Tibial artery (tissue), 4 donors: ENCODE measurements at regions not wholly inside any gene's neighbourhood (a gene's known extent, or its start where the extent isn't known, plus 50 kb on each side); places are given as distances from the start of the nearest gene placed in this dataset.

Experiments used
- DNase-seq, 2 donors: peaks; one replicate each; pipeline ENCODE4 v3.0.0-alpha.2; 2019
- H3K27ac ChIP-seq, 2 donors: fragments of 200-600 bp; sonication (generic) in 1 of 2; 1 replicate in 1 of 2; 2 replicates in 1 of 2; pipeline ENCODE4 v1.5.1; 2018 to 2019; ENCODE audit warnings: mild to moderate bottlenecking in 1 of 2
- H3K27me3 ChIP-seq, 2 donors: fragments of 200-600 bp; sonication (generic) in 1 of 2; one replicate each; pipeline versions ENCODE4 v1.5.1 to v1.6.0; 2016 to 2019
- H3K36me3 ChIP-seq, 3 donors: fragments of 200-600 bp; sonication (generic) in 2 of 3; one replicate each; pipeline ENCODE4 v1.5.1; 2016 to 2019; ENCODE audit warnings: mild to moderate bottlenecking in 2 of 3
- H3K4me1 ChIP-seq, 4 donors: fragments of 200-600 bp; sonication (generic) in 2 of 4; 1 replicate in 3 of 4; 2 replicates in 1 of 4; pipeline ENCODE4 v1.5.1; 2016 to 2019
- H3K4me3 ChIP-seq, 2 donors: fragments of 200-600 bp; sonication (generic) in 1 of 2; 1 replicate in 1 of 2; 2 replicates in 1 of 2; pipeline ENCODE4 v1.5.1; 2018 to 2019; ENCODE audit warnings: mild to moderate bottlenecking in 2 of 2
- H3K9me3 ChIP-seq, 3 donors: fragments of 200-600 bp; sonication (generic) in 1 of 3; one replicate each; pipeline ENCODE4 v1.5.1; 2016 to 2019
- CTCF ChIP-seq, 2 experiments: fragments of 200-600 bp in 1 of 2; fragments of 450-650 bp in 1 of 2; IDR thresholded peaks; one replicate each; pipeline ENCODE4 v1.5.1; 2017 to 2019; ENCODE audit warnings: antibody characterized with exemption in 2 of 2, mild to moderate bottlenecking in 1 of 2, moderate library complexity in 1 of 2
- intact Hi-C: fragments of 100-400 bp; cut with DNase I; formaldehyde crosslinking; loops from one replicate; pipeline ENCODE4 v1.15.0; 2023; ENCODE audit warnings: low total_unique reads

DNA sequence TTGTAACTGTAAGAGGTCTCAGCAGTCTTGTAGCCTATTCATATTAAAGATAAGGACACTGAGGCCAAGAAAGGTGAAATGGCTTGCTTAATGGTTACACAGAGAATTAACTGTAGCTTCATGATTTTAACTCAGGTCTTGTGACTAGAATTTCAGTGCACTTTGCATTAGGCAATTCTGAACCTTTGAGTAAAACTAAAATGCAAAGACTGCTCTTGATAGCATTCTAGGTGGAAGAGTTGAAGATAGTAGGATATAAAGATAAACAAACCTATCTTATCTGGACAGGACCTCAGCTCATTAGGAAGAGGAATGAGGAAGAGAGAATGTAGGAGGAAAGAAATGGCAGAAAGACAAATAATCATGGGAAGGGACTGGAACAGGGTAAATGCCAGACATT, 68.6 kb upstream of the RGL1 start:
- Histone ChIP-seq H3K27me3 (no peaks in the 10 kb centered on the region), H3K4me3 (no peak overlapping the region), H3K4me1 (peaks cover 0 to 22% (median 10%) of the 10 kb centered on the region in 4 donors), H3K9me3 (no peaks in the 10 kb centered on the region), H3K27ac (no peak overlapping the region), H3K36me3 (no peaks in the 10 kb centered on the region)
- DNase-seq = no peak
- no peak for TF ChIP-seq CTCF (IDR thresholded peaks at IDR 0.05)
- intact Hi-C loops = no loop called here

DNA sequence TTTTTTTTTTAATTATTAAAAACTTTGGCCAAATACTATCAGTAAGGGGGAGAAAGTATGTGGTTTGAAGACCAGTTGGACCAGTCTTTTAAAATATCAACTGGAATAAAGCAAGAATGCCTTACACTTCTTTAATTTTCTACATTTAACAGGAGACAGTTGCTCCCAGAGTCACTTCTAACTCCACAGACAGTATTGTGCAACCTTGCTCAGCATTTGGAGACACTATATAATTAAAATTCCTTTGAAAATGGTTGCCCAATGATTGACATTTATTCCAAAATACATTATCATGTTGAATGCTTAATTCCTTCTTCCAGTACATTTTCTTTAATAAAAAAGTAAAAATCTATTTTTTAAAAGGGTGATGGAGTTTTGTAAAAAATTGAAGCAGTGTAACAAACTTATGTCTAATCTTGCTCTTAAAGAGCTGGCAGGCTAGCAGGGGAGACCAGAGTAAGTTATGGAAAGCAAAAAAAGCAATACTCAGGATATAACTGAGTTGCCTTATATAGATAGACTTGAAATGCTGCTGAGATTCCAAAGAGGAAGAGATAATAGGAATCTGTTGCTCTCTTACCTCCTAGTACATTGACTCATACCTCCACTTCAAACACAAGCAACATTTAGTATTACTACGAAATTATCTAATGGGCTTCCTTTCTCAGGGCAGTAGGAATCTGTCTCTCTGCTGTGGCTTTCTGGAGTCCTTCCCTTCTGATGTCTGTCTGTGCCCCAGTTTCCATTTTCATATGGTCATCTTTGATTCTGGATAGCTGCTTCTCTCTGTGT, 69.7 kb upstream of the RGL1 start:
- intact Hi-C loops = no loop called here
- TF ChIP-seq CTCF (IDR thresholded peaks at IDR 0.05) = no peak
- no peaks in the 10 kb centered on the region for H3K9me3 ChIP-seq
- peaks cover 0 to 22% (median 10%) of the 10 kb centered on the region in 4 donors for H3K4me1 ChIP-seq
- no peaks in the 10 kb centered on the region for H3K36me3 ChIP-seq
- peak overlapping the region; percentile 22 to 28 for H3K27ac ChIP-seq
- no peaks in the 10 kb centered on the region for H3K27me3 ChIP-seq
- no peak for DNase-seq
- H3K4me3 ChIP-seq = no peak overlapping the region

- no peaks in the 10 kb centered on the region for H3K27me3 ChIP-seq
- no peak for TF ChIP-seq CTCF (IDR thresholded peaks at IDR 0.05)
- no peak overlapping the region for H3K4me3 ChIP-seq
- peak overlapping the region; percentile 22 to 28 for H3K27ac ChIP-seq
- peaks cover 0 to 22% (median 10%) of the 10 kb centered on the region in 4 donors for H3K4me1 ChIP-seq
- no peaks in the 10 kb centered on the region for H3K36me3 ChIP-seq
- no peaks in the 10 kb centered on the region for H3K9me3 ChIP-seq
- intact Hi-C loops = no loop called here
- peak in 1 of 2 donors; percentile 54 for DNase-seq
Observed at GRCh38 chr1:183734543-183735036, 70.3 kb upstream of the RGL1 start.

- no peak for TF ChIP-seq CTCF (IDR thresholded peaks at IDR 0.05)
- Histone ChIP-seq H3K27me3 (no peaks in the 10 kb centered on the region), H3K36me3 (no peaks in the 10 kb centered on the region), H3K4me3 (no peak overlapping the region), H3K9me3 (no peaks in the 10 kb centered on the region), H3K4me1 (peaks cover 0 to 22% (median 10%) of the 10 kb centered on the region in 4 donors), H3K27ac (no peak overlapping the region)
- intact Hi-C loops = no loop called here
- DNase-seq = no peak
Observed at GRCh38 chr1:183733715-183734114, 71.2 kb upstream of the RGL1 start.

DNA sequence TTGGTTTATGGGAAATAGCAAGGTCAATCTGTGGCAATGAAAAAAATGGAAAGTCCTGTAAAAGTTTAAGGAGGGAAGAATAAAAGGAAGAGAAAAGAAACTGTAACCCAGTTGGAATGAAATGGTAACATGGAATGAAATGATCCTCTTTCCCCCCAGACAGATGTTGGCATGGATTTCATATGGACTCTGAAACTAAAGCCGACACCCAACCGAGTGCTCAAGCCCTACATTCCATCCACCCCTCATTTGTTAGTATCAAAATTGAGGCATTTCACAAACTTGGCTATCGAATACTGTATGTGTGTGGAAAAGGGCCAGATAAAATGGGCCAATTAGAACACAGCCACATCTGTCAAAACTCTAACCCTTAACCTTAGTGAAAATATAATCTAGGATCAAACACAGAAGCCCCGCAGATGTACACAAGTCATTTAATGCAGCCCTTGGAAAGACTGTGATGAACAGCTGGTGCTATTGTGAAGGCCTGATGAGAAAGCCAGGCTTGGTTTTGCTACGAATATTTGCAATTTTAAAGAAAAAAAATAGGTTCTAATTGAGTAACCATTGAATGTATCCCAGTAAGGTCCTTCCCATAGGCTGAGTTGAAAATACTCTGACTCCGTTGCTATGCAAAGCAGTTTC, 72.6 kb upstream of the RGL1 start:
- Histone ChIP-seq H3K27ac (no peak overlapping the region), H3K36me3 (no peaks in the 10 kb centered on the region), H3K27me3 (no peaks in the 10 kb centered on the region), H3K4me1 (peaks cover 0 to 22% (median 10%) of the 10 kb centered on the region in 4 donors), H3K9me3 (no peaks in the 10 kb centered on the region), H3K4me3 (no peak overlapping the region)
- no peak for DNase-seq
- no peak for TF ChIP-seq CTCF (IDR thresholded peaks at IDR 0.05)
- intact Hi-C loops = no loop called here
